HEK293T (cell line): ENCODE measurements at regions not wholly inside any gene's neighbourhood (a gene's known extent, or its start where the extent isn't known, plus 50 kb on each side); places are given as distances from the start of the nearest gene placed in this dataset.

ENCODE experiments used
- FOXK2 ChIP-seq: fragments of 450-650 bp; IDR thresholded peaks from 2 replicates; pipeline ENCODE4 v1.6.1; 2016; ENCODE audit warnings: mild to moderate bottlenecking
- SP1 ChIP-seq: fragments of 450-650 bp; IDR thresholded peaks from 2 replicates; pipeline ENCODE4 v1.6.1; 2017

GRCh38 chr3:13712682-13713180, 163.8 kb downstream of the FBLN2 start:
- TF ChIP-seq SP1, result no peak
- TF ChIP-seq FOXK2, result no peak
